Adipocyte (in vitro differentiated cells): ENCODE measurements at regions not wholly inside any gene's neighbourhood (a gene's known extent, or its start where the extent isn't known, plus 50 kb on each side); places are given as distances from the start of the nearest gene placed in this dataset.

Source experiments
- DNase-seq: peaks from one replicate; pipeline ENCODE4 v3.0.0-alpha.2; 2015; ENCODE audit warnings: low read depth
- H3K27me3 ChIP-seq: replicated peaks from 2 replicates; pipeline ENCODE4 v1.7.0; 2013; ENCODE audit warnings: mild to moderate bottlenecking, low read length, moderate library complexity; ENCODE audit not compliant: control insufficient read depth, insufficient read depth
- H3K36me3 ChIP-seq: 2 replicates; pipeline ENCODE4 v1.7.0; 2013; ENCODE audit warnings: low read length, mild to moderate bottlenecking, moderate library complexity; ENCODE audit not compliant: control insufficient read depth, insufficient read depth, severe bottlenecking
- H3K4me1 ChIP-seq: 2 replicates; pipeline ENCODE4 v1.7.0; 2013; ENCODE audit warnings: mild to moderate bottlenecking, low read length, moderate library complexity; ENCODE audit not compliant: control insufficient read depth, insufficient read depth
- H3K4me3 ChIP-seq: 2 replicates; pipeline ENCODE4 v1.7.0; 2013; ENCODE audit warnings: mild to moderate bottlenecking, low read length, moderate library complexity
- H3K9ac ChIP-seq: 2 replicates; pipeline ENCODE4 v1.7.0; 2013; ENCODE audit warnings: mild to moderate bottlenecking, low read length, moderate library complexity
- H3K9me3 ChIP-seq: 2 replicates; pipeline ENCODE4 v1.7.0; 2013; ENCODE audit warnings: mild to moderate bottlenecking, low read length, moderate library complexity; ENCODE audit not compliant: control insufficient read depth

DNA sequence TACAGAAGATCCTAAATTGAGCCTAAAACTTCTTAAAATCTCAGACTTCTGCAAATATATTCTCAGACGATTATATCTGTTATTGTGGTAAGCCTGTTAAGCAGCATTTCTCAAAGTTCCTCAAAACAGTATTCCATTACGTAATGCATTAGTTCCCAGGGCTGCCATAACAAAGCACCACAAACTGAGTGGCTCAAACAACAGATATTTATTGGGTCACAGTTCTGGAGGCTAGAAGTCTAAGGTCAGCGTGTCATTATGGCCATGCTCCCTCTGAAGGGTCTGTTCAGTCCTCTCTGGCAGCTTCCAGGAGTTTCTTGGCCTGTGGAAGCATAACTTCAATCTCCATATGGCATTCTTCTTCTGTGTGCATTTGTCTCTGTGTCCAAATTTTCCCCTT is 103.5 kb upstream of the ST6GALNAC5 start:
- Histone ChIP-seq H3K4me1 (peaks cover 13% of the 10 kb centered on the region), H3K9ac (no peak overlapping the region), H3K9me3 (no peaks in the 10 kb centered on the region), H3K4me3 (no peak overlapping the region), H3K27me3 (no peaks in the 10 kb centered on the region), H3K36me3 (no peaks in the 10 kb centered on the region)
- no peak for DNase-seq

DNA sequence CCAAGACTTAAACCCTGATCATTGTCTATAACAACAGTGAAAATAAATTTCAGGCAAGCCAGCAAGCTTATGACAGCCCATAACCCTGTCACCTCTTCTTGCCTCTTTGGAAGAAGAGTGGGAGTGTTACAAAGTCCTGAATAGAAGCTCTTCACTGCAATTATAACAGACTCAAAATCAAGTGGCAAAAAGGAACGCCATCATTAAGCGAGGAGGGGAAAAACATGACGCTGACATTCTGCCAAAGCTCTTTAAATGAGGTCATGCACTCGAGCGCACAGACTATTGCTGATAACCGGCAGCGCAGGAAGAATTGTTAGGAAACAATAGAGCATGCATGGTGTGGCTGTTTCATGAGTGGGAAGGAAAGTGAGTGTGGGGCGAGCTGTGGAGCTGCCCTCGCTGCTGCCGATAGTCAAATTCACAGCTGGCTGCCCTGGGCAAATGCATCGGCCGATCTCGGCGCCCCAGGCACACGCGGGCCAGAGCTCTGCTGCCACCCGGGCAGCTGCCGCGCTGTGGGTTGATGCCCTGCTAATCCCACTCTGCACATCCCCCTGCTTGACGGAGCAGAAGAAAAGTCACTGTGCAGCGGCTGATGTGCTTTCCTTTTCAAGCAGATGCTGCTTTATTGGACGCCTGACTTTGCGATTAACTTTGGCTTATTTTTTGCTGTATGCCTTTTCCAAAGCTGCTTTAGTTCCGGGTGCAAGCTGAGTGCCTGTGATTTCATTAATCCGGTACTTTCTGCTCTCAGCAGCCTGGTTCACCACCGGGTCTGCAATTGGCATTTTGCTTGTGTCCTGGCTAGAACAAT is 102.4 kb upstream of the ST6GALNAC5 start:
- no peak for DNase-seq

DNA sequence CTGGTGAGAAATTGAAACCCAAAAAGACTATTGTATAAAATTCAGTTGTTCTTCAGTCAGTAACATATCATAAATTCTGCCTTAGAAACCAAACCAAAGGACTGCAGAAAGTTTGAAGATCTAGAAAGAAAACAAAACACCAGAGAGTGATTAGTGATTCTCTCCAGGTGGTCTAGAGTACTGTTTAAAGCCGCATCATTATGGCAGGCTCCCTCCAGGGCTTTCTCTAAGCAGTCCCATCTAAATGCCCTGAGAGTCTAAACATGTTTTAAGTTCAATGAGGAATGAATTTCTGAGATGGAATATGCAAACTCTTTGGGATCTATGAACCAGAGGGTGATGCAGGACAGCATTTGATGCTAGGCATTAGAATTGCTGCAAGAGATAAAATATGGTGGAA is 100.9 kb upstream of the ST6GALNAC5 start:
- Histone ChIP-seq H3K9ac (no peak overlapping the region), H3K27me3 (no peaks in the 10 kb centered on the region), H3K4me1 (peaks cover 5% of the 10 kb centered on the region), H3K4me3 (no peak overlapping the region), H3K9me3 (no peaks in the 10 kb centered on the region), H3K36me3 (no peaks in the 10 kb centered on the region)
- DNase-seq: no peak

More for the DNA sequence above, 102.4 kb upstream of the ST6GALNAC5 start:
- peaks cover 5% of the 10 kb centered on the region for H3K4me1 ChIP-seq
- no peak overlapping the region for H3K9ac ChIP-seq
- no peaks in the 10 kb centered on the region for H3K27me3 ChIP-seq
- no peaks in the 10 kb centered on the region for H3K9me3 ChIP-seq
- H3K4me3 ChIP-seq: no peak overlapping the region
- H3K36me3 ChIP-seq: no peaks in the 10 kb centered on the region

DNA sequence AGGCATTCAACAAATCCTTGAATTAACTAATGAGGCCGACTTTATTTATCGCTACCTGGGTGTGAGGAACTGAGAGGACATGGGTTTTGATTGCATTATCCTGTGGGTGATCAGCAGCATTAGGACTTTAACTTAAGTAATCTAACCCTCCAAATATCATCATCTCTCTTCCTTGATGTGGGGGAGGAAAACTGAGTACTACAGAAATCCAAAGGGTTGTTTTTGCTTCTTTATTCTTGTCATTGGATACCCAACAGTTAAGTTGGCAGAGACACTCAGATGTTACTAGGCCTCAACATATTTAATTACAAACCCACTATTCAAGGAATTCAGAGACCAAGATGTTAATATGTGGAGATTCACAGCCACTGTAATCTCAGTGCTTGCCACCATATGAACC is 97.4 kb upstream of the ST6GALNAC5 start:
- H3K27me3 ChIP-seq: peaks cover 4% of the 10 kb centered on the region
- no peak overlapping the region for H3K9ac ChIP-seq
- H3K36me3 ChIP-seq: no peaks in the 10 kb centered on the region
- DNase-seq: no peak
- H3K4me1 ChIP-seq: no peaks in the 10 kb centered on the region
- H3K4me3 ChIP-seq: no peak overlapping the region
- H3K9me3 ChIP-seq: no peaks in the 10 kb centered on the region

DNA sequence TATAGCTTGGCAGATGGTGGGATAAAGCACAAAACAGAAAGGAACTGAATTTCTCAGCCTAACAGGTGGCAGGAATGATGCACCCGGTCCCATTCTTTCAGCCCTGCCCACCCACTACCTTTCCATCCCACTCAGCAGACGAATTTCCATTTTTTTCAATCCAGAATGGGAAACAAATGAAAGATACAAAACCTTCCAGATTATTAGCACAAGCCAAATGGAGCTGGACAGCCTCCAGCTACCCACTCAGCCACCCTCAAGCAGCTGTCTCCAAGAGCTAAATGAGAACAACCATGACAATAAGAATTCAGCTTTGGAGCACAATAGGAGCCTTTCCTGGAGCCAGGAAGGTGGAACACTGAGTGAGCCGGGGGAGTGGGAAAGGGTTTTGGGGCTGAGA is 96.3 kb upstream of the ST6GALNAC5 start:
- Histone ChIP-seq H3K36me3 (no peaks in the 10 kb centered on the region), H3K27me3 (peaks cover 4% of the 10 kb centered on the region), H3K9ac (no peak overlapping the region), H3K9me3 (no peaks in the 10 kb centered on the region), H3K4me1 (no peaks in the 10 kb centered on the region), H3K4me3 (no peak overlapping the region)
- no peak for DNase-seq

DNA sequence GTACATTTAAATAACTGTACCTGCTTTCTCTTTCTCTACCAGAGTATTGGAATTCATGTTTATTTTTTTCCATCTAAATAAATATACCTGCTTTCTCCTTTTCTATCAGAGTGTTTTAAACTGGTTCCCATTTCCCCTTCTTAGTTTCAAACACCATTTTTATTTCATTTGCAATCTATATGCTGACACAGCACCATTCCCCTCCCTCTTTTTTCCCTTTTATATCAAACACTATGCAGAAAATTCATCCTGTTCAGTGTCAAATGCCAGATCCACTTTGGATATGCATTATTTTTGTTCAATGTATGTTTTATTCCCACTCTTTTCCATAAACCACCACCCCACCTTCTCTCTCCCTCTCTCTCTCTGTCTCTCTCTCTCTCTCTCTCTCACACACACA is 85.8 kb upstream of the ST6GALNAC5 start:
- peak overlapping the region; percentile 45 for H3K9ac ChIP-seq
- H3K4me3 ChIP-seq: no peak overlapping the region
- no peak for DNase-seq
- H3K9me3 ChIP-seq: peaks cover 10% of the 10 kb centered on the region
- peaks cover 27% of the 10 kb centered on the region for H3K4me1 ChIP-seq
- H3K27me3 ChIP-seq: no peaks in the 10 kb centered on the region
- no peaks in the 10 kb centered on the region for H3K36me3 ChIP-seq

DNA sequence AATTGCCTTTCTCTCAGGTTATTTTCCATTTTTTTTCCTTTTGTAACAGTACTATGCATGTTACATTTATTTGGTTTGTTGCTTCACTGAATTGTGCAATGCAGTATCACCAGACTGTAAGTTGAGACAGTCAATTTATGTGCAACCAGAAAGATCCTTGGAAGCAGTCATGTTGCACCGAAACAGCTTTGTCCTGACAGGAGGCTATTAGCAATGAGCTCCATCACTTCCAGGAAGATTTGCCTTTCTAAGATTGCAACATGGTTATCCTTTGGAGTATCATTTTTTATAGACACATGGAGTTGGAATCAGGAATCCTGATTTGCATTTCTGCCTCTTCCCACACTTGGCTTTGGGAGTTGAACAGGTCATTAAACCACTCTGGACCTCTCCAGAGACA is 84.5 kb upstream of the ST6GALNAC5 start:
- Histone ChIP-seq H3K9ac (peak overlapping the region; percentile 45), H3K27me3 (no peaks in the 10 kb centered on the region), H3K4me3 (no peak overlapping the region), H3K36me3 (no peaks in the 10 kb centered on the region), H3K4me1 (peaks cover 29% of the 10 kb centered on the region), H3K9me3 (peaks cover 10% of the 10 kb centered on the region)
- peak; percentile 94 for DNase-seq

DNA sequence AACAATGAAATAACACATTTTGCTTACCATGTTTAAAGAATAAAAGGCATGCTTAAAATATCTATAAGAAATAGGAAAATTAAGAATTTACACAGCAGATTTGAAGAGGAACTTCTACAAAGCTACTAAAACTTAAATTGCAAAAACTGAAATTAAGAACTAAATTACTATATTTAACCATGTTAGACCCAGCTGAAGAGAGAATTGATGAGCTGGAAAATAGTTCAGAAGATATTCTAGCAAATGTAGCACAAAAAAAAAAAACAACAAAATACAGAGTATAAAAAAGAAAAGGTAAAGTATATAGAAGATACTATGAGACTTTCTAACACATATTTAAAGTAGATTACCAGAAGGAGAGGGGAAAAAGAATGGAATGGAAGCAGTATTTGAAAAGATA is 82.8 kb upstream of the ST6GALNAC5 start:
- peaks cover 10% of the 10 kb centered on the region for H3K9me3 ChIP-seq
- no peak overlapping the region for H3K4me3 ChIP-seq
- no peaks in the 10 kb centered on the region for H3K36me3 ChIP-seq
- no peak for DNase-seq
- H3K27me3 ChIP-seq: no peaks in the 10 kb centered on the region
- no peak overlapping the region for H3K9ac ChIP-seq
- H3K4me1 ChIP-seq: peaks cover 29% of the 10 kb centered on the region

DNA sequence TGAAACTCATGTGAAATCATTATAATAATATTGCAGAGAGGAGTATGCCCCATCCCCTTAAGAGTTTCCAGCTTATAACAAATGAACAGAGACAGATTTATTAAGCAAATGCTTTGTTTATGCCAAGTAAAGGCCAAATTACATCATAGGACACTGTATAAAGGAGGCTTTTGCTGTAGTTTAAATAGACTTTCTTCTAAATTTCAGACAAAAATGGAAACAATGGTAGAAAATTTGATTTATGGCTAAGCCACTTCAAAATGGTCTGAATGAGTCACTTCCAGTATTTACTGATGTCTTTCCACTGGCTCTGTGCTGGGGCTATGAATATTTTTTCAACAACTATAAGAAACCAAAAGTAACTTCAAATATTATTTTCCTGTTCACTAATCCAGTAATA is 81.1 kb upstream of the ST6GALNAC5 start:
- H3K4me3 ChIP-seq: no peak overlapping the region
- no peaks in the 10 kb centered on the region for H3K36me3 ChIP-seq
- peaks cover 26% of the 10 kb centered on the region for H3K4me1 ChIP-seq
- peak; percentile 4 for DNase-seq
- H3K27me3 ChIP-seq: no peaks in the 10 kb centered on the region
- H3K9me3 ChIP-seq: peaks cover 10% of the 10 kb centered on the region
- H3K9ac ChIP-seq: no peak overlapping the region

DNA sequence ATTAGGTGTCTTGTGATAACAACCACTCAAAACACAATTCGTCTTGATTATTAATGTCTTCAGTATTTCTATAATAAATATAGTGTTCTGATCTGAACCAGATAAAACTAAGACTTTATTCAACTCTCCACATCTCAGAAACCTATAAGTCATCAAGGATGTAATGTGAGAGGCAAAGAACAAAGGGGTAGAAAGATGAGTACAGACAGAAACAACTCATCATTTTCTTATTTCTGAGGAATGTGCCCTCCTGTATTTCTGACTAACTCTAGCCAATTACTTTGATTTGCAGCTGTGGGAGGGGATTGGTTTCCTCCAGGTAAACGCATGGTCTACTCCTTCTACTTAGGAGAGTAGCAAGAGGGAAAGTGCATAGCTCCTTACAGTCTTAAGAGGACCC is 73.7 kb upstream of the ST6GALNAC5 start:
- Histone ChIP-seq H3K36me3 (no peaks in the 10 kb centered on the region), H3K9ac (no peak overlapping the region), H3K4me1 (no peaks in the 10 kb centered on the region), H3K4me3 (no peak overlapping the region), H3K9me3 (no peaks in the 10 kb centered on the region), H3K27me3 (no peaks in the 10 kb centered on the region)
- no peak for DNase-seq

DNA sequence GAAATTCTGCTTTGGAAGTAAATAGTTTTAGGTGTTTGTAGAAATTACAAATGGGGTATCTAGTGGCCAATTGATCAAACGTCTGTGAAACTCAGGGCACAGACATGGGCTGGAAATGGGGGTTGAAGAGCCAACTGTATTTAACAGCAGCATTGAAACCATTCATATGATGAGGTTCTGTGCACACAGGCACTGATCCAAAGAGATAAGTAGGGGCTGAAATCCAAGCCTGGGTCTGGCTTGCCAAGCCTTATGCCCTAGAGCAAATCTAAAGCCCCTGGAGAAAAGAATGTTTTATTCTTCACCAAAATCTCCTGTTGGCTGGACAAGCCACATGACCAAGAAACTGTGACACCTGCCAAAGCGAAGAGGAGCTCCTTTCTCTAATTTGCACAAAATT is 67.6 kb upstream of the ST6GALNAC5 start:
- Histone ChIP-seq H3K4me3 (no peak overlapping the region), H3K9ac (no peak overlapping the region), H3K27me3 (peaks cover 6% of the 10 kb centered on the region), H3K36me3 (no peaks in the 10 kb centered on the region), H3K4me1 (no peaks in the 10 kb centered on the region), H3K9me3 (no peaks in the 10 kb centered on the region)
- DNase-seq: no peak

DNA sequence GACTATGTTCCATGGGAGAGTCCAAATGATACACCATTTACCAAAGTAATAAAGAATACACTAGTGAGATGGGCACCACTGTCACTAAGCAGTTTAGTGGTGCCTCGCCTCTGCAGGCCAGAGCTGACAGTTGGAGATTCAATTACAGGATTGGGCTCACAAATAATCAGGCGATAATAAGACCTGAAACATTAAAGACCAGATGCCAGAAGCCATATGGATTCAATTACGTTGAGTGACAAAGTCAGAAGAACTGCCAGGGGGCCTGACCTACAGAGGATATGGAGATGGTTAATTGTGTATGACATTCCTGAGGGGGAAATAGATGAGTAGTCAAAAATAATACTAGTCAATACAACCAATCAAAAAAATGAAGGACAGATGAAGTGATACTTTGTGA is 65.2 kb upstream of the ST6GALNAC5 start:
- no peak overlapping the region for H3K9ac ChIP-seq
- no peaks in the 10 kb centered on the region for H3K36me3 ChIP-seq
- DNase-seq: no peak
- H3K9me3 ChIP-seq: no peaks in the 10 kb centered on the region
- H3K27me3 ChIP-seq: peaks cover 6% of the 10 kb centered on the region
- H3K4me1 ChIP-seq: no peaks in the 10 kb centered on the region
- no peak overlapping the region for H3K4me3 ChIP-seq
